ENCODE measurements at regions not wholly inside any gene's neighbourhood (a gene's known extent, or its start where the extent isn't known, plus 50 kb on each side); places are given as distances from the start of the nearest gene placed in this dataset.

DNA sequence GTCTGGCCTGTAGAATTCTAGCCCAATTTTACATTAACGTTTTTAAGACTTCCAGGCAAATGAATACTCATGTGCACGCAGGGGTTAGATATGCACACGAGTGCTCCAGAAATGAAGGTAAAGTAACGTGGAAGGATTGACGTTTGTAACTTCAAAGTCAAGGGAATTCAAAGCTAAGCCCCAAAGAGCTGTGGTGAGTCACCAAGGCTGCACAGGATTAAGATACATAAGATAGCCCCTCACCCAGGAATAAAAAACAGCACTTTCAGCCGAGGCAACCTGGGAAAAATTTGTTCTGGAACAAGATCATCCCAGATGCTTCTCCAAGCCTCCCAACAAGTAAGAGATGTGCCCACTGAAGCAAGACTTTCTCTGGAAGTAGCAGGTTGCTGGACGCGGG, 259.6 kb upstream of the PLXNA2 start:
- TF ChIP-seq, protein P1, sequence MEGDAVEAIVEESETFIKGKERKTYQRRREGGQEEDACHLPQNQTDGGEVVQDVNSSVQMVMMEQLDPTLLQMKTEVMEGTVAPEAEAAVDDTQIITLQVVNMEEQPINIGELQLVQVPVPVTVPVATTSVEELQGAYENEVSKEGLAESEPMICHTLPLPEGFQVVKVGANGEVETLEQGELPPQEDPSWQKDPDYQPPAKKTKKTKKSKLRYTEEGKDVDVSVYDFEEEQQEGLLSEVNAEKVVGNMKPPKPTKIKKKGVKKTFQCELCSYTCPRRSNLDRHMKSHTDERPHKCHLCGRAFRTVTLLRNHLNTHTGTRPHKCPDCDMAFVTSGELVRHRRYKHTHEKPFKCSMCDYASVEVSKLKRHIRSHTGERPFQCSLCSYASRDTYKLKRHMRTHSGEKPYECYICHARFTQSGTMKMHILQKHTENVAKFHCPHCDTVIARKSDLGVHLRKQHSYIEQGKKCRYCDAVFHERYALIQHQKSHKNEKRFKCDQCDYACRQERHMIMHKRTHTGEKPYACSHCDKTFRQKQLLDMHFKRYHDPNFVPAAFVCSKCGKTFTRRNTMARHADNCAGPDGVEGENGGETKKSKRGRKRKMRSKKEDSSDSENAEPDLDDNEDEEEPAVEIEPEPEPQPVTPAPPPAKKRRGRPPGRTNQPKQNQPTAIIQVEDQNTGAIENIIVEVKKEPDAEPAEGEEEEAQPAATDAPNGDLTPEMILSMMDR (conservative IDR thresholded peaks at IDR 0.05; ENCODE audit: low read length) = no peak
- no peak for TF ChIP-seq EZH2phosphoT487 (IDR thresholded peaks at IDR 0.05; ENCODE audit: borderline replicate concordance)

Measured in Loucy (cell line).